ENCODE measurements at regions not wholly inside any gene's neighbourhood (a gene's known extent, or its start where the extent isn't known, plus 50 kb on each side); places are given as distances from the start of the nearest gene placed in this dataset.
A peak's percentile ranks its signal among the peaks of the same experiment; 100 is the strongest.
"Not testable (repeated sequence)": the region's sequence is repeated elsewhere in the genome, so short reads cannot be mapped to it uniquely, and the experiment has no call there.

DNA sequence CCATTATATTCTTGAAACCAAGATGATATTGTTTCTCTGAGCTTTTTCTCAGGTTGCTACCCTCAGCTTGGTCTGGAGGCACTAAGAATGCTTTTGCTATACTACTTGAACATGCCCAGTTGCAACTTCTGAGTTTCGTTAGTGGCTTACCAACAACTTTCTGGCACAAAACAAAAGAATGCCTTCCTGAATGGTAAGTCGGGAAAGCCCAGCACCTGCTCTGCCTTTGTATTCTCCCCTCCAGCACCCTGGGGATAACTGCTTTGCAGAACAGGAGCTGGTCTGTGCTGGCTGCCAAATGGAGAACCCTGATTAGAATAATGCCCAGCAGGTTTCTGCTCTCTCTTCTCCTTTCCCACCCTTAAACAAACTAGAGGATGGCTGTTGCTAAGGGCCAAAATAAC, 149.3 kb downstream of the TGFB2 start:
- DNase-seq (ENCODE audit: low spot score) = no peak
- ATAC-seq = no peak

DNA sequence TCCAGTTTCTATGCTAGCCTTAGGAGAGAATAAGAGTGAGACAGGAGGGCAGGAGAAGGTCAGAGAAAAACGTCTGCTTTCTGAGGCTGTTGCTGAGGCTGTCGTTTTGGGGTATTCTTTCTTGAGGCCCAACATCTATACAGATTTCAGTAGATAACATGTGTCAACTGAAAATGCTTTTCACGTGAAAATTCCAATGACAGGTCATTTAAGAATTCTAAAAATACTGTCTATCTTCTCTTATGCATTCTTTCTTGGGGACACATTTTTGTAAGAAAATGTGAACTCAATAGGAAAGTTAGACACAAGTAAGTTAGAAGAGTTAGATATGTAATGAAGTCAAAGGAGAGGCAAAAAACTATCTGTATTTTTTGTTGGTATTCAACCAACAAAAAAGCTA, 150.8 kb downstream of the TGFB2 start:
- ATAC-seq (no peak), DNase-seq (ENCODE audit: low spot score) (no peak)

DNA sequence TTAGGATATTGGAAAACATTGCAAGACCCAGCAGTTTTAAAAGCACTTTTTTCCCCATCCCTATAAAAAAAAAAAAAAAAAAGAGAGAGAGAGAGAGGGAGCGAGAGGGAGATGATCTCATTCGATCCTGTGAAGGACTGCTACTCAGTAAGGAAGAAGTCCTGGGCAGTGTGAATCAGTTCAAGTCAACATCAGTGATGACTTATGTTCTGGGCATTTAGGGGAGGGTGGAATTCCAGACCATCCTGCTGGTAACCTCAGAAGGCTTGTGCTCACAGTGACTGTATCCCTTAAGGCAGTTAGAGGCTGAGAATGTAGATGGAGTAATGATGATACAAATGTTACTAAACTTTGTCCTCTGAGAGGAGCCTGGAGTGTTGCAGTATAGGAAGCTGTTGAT, 151.4 kb downstream of the TGFB2 start:
- no peak for ATAC-seq
- DNase-seq (ENCODE audit: low spot score) = no peak

- ATAC-seq (no peak), DNase-seq (ENCODE audit: low spot score) (no peak)
These were observed 153.2 kb downstream of the TGFB2 start for GRCh38 chr1:218498056-218498938.

GRCh38 chr1:218499011-218499691, 154.0 kb downstream of the TGFB2 start:
- ATAC-seq (no peak), DNase-seq (ENCODE audit: low spot score) (no peak)

DNA sequence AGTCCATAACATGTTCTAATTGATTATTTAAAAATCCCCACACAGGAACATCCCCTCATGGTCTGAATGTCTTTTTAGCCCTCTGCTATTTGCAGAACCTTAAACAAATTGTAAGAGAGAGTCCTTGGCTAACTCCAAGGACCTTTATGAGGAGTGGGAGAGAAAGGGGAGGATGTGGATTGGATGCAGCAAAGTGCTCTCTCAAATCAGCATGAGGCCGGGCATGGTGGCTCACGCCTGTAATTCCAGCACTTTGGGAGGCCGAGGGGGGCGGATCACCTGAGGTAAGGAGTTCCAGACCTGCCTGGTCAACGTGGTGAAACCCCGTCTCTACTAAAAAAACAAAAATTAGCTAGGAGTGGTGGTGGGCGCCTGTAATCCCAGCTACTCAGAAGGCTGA, 154.8 kb downstream of the TGFB2 start:
- DNase-seq (ENCODE audit: low spot score) (no peak), ATAC-seq (no peak)

- DNase-seq (ENCODE audit: low spot score) (no peak), ATAC-seq (no peak)
These were observed 156.0 kb downstream of the TGFB2 start for GRCh38 chr1:218501161-218501560.

DNA sequence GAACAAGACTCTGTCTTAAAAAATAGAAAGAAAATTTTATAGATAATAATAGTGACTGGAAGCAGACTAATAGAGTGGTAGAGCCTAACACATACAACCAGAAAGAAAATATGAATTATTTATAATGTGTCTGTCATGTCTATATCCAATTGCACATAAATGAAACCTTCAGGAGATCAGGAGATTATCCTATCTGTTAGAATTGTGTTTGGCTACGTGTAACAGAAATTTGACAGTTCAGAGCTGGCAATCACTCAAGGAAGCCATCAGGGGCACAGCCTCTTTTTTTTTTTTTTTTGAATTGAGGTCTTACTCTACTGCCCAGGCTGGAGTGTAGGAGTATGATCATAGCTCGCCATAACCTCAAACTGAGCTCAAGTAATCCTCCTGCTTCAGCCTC, 157.2 kb downstream of the TGFB2 start:
- no peak for DNase-seq (ENCODE audit: low spot score)
- no peak for ATAC-seq

DNA sequence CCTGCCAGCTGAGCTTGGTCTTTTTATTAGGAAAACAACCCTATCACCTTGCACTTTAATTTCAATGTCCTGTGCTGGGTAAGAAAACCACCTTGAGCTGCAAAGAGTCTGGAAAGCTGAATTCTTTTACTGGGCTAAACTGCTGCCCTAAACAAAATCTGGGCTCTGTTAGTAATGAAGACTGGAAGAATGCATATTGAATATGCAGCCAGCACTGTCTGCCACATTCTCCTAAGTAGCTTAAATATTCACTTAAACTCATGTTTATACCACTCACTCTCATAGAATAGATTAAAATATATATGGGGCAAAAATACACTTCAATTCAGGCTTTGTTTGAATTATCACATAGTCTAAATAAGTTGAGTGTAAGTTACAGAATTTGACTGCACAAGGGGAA, 158.0 kb downstream of the TGFB2 start:
- ATAC-seq = no peak
- DNase-seq (ENCODE audit: low spot score) = no peak

- no peak for DNase-seq (ENCODE audit: low spot score)
- ATAC-seq = no peak
These were observed 162.3 kb downstream of the TGFB2 start for GRCh38 chr1:218507355-218508002.

DNA sequence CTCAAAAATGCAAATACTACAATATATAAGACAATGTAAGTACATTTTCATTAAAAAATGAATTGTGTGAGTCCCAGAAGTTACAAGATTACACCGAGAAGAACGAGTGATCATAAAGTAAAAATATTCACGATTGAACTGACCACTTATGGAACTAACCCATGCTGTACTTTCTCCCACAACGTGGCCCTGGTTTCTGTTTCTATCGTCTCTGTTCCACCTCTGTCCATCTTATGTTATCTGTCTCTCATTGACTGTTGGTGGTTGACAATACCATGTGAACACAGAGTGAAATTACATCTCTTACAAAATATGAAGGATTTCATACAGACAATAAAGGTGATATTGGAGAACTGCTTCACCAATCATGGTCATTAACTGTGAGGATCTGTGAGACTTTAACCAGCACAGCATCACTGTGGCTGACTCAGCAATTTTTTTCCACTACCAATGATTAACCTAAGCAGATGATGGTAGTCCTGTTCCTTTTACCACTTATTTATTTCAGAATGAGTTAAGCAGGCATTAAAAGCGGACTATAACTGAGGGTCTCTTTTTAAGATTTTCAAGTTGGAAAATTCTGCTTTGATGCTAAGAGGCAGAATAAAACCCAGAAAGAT, 165.1 kb downstream of the TGFB2 start:
- ATAC-seq (no peak), DNase-seq (ENCODE audit: low spot score) (no peak)

GRCh38 chr1:218513328-218513727, 168.2 kb downstream of the TGFB2 start:
- ATAC-seq = no peak
- no peak for DNase-seq (ENCODE audit: low spot score)

GRCh38 chr1:218514689-218515088, 169.6 kb downstream of the TGFB2 start:
- ATAC-seq (no peak), DNase-seq (ENCODE audit: low spot score) (no peak)

GRCh38 chr1:218516526-218516925, 171.4 kb downstream of the TGFB2 start:
- DNase-seq (ENCODE audit: low spot score) (no peak), ATAC-seq (no peak)

DNA sequence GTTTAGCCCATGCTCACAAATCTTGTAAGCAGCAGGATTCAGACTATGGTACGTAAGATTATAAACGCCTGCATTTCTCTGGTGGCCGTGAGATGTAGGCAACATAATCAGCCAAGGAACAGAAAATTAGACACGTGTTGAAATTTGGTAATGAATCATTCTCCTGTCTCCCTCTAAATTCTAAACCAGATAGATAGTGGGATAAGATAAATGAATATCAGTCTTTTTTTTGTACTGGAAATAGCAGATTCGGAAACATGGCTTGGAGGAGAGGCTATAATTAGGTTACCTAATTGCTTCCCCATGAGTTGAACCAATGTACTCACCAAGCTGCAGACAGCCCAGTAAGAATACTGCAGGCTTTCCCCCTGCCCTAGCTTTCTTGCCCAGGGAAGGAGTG, 172.3 kb downstream of the TGFB2 start:
- DNase-seq (ENCODE audit: low spot score) (no peak), ATAC-seq (no peak)

DNA sequence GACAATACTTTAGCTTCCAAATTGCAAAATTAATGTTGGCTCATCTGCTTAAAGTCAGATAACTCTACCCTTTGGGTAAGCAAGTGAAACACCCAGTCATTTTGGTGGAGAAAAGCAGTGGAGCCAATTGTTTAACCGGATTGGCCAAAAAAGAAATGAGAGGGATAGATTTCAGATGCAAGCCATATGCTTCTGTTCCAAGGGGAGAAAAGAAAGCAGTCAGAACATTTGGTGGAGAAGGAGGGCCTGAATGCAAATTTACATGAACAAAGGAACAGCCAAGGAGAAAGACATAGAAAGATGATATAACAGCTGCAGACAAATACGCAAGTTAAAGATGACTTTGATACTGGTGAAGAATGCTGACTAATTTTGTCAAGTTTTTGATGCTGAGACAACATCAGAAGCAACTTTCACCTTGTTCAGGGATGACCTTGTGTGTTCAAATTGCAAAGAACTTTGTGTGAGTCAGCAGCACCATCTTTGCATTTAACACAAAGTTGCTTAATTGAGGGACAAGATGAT, 173.1 kb downstream of the TGFB2 start:
- DNase-seq (ENCODE audit: low spot score) (no peak), ATAC-seq (no peak)

GRCh38 chr1:218520646-218521045, 175.5 kb downstream of the TGFB2 start:
- not testable (repeated sequence) for ATAC-seq

GRCh38 chr1:218521414-218522169, 176.5 kb downstream of the TGFB2 start:
- ATAC-seq = peak; percentile 81

More at GRCh38 chr1:218520646-218521045, 175.5 kb downstream of the TGFB2 start:
- DNase-seq (ENCODE audit: low spot score) = not testable (repeated sequence)

DNA sequence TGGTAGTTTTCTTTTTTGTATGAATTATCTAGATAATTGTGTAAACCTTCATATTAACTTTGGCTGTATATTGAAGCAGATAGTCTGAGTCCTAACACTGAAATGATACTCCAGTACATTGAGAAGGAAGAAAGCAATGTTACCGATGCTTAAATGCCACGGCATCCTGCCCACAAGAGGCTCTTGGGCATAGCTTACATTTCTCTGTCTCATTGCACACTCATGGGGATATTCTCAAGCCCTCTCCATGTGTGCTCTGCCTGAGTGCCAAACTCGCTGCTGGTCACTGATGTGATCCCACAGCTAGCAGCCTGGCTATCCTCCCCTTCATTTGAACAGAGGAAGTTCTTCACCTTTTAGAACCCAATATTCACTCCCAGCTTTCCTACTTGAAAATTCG, 179.4 kb downstream of the TGFB2 start:
- ATAC-seq = no peak
- no peak for DNase-seq (ENCODE audit: low spot score)

More at GRCh38 chr1:218521414-218522169, 176.5 kb downstream of the TGFB2 start:
- DNase-seq (ENCODE audit: low spot score) = peak; percentile 48

DNA sequence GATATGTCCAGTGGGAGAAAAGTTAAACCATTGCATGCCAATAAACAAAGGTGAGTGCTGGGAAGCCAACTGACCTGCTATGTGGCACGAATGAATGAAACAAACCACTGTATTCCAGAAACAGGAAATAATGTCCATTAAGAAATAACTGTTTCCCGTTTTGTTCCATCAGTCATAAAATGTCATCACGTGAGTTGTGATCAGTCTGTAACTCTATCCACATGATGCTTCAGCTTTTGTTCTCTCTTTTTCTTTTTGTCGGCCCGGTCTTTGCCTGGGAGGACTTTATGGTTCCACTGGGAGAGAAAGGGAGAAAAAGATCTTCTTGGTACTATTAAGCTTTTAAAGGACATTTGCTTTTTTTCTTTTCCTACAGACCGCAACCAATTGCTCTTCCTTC, 179.9 kb downstream of the TGFB2 start:
- ATAC-seq = no peak
- DNase-seq (ENCODE audit: low spot score) = no peak

Measured in left lobe of liver (tissue), 2 donors.